ENCODE measurements at regions not wholly inside any gene's neighbourhood (a gene's known extent, or its start where the extent isn't known, plus 50 kb on each side); places are given as distances from the start of the nearest gene placed in this dataset.

DNA sequence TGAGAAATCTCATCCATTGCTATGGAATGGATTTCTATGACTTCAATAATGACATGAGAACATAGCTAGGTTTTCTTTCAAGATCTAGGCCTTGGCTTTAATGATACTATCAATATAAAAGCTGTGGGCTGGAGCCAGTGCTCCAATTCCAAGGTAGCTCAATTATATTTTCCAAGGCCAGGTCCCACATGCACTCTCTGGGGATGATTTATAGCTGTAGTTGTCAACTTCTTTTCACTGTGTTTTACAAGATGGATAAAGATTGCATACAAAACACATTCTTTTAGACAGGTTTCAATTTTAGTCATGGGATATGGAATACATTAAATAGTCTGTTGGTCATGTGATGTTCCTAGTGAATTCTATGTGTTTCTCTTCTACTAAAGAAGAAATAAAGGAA is 156.7 kb downstream of the DCAF12L1 start:
- DNase-seq = no peak

DNA sequence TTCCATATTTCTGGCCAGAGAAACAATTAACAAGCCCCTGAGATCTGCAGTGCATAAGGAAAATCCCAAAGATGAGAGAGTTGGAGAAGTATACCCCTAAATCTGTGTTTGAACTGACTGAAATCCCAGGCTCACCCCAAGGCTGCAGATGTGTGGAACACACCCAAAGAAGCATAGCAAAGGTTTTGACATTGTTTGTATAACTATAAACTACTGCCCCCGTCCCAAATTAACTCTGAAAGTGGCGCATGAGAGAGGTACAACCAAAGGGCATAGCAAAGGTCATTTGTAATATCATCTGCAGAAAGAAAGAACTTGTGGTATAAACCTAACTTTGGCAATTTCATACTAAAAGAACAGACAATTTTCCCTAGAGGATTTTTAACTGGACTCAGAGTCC is 157.9 kb downstream of the DCAF12L1 start:
- peak; percentile 37 for DNase-seq

GRCh38 chrX:126393284-126393683 is 159.3 kb downstream of the DCAF12L1 start:
- peak; percentile 51 for DNase-seq

DNA sequence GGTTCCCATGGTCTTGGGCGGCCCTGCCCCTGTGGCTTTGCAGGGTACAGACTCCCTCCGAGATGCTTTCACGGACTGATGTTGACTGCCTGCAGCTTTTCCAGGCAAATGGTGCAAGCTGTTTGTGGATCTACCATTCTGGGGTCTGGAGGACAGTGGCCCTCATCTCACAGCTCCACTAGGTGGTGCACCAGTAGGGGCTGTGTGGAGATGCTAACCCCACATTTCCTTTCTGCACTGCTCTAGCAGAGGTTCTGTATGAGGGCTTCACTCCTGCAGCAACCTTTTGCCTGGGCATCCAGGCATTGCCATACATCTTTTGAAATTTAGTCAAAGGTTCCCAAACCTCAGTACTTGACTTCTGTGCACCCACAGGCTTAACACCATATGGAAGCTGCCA is 176.1 kb downstream of the DCAF12L1 start:
- DNase-seq = no peak

- DNase-seq = no peak
Measured at GRCh38 chrX:126342859-126343258, 176.8 kb upstream of the DCAF12L2 start.

GRCh38 chrX:126339928-126340327 is 173.8 kb upstream of the DCAF12L2 start:
- no peak for DNase-seq

- DNase-seq = peak; percentile 46
Measured at GRCh38 chrX:126338916-126339315, 172.8 kb upstream of the DCAF12L2 start.

DNA sequence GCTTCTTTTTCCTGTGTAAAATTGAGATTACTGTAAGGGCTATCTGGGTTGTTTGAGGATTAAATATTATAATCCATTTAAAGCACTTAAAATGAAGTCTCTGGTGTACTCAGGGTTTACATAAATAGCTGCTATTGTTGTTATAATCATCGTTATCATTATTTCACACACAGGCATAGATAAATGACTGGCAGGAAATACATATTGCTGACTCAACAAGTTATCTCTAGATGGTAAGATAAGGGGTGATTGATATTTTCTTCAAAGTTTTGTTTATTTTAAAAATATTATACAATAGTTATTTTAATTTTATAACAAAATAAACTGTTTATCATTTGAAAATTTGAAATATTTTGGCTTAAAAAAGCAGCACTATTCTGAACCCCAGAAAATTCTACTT is 134.3 kb upstream of the DCAF12L2 start:
- DNase-seq = no peak

DNA sequence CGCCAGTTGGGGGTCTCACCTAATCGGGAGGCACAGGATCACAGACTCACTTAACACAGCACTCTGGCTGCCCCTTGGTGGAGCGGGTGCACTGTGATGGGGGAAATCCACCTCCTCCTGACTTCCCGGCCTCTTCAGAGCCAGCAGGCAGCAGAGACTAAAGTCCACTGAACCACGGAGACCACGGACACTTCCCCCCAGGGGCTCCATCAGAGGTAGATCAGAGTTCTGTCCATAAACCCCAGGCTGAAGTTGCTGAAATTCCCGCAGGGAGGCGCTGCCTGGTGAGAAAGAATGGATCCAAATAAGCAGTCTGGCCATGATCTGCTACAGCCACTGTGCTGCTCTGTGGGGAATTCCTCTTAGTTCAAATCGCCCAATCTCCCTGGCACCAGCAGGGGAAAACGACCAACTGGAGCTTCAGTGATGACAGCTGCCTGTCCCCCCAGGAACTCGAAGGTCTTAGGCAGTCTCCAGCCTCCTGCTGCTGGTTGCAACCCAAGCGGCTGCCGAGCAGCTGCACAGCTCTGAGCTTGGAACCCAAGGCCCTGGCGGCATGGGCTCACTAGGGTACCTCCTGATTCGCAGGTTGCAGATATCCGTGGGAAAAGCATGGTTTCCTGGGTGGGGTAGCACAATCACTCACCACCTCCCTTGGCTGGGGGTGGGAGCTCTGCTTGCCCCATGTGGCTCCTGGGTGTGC is 106.9 kb upstream of the DCAF12L2 start:
- DNase-seq = no peak

GRCh38 chrX:126265116-126265515 is 99.0 kb upstream of the DCAF12L2 start:
- DNase-seq = peak; percentile 11

GRCh38 chrX:126238220-126238619 is 72.1 kb upstream of the DCAF12L2 start:
- DNase-seq = no peak

DNA sequence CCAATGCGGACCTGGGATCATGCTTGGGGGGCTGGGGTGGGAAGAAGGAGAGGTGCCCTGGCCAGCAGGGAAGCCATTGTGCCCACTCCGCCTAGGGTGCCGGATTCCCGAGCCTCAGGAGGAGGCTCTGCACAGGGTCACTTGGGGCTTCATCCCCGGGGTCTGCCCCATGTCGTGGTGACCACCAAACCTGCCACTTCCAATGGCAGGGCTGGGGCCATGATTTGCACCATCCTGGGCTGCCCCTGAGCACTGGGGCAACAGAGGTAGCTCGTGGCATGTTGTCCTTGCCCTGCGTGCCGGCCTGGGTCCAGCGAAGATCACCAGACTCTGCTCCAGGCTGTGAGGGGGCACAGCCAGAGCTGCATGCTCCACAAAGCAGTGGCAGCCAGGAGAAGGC is 71.4 kb upstream of the DCAF12L2 start:
- DNase-seq = no peak

Measured in hindlimb muscle (tissue), 1 donor.